Transverse colon (tissue), 4 donors: ENCODE measurements at regions not wholly inside any gene's neighbourhood (a gene's known extent, or its start where the extent isn't known, plus 50 kb on each side); places are given as distances from the start of the nearest gene placed in this dataset.

Experiments
- DNase-seq: peaks from one replicate; pipeline ENCODE4 v3.0.0-alpha.2; 2019
- H3K27ac ChIP-seq, 4 donors: fragments of 200-600 bp; sonication (generic); 2 replicates each; pipeline ENCODE4 v1.5.1; 2016 to 2018; ENCODE audit warnings: inconsistent platforms in 4 of 4
- H3K27me3 ChIP-seq: fragments of 200-600 bp; sonication (generic); 2 replicates; pipeline ENCODE4 v1.5.1; 2017; ENCODE audit warnings: inconsistent platforms
- H3K36me3 ChIP-seq, 4 donors: fragments of 200-600 bp; sonication (generic); 2 replicates each; pipeline ENCODE4 v1.5.1; 2017 to 2019; ENCODE audit warnings: inconsistent platforms in 4 of 4
- H3K4me1 ChIP-seq, 4 donors: fragments of 200-600 bp; sonication (generic); 2 replicates each; pipeline ENCODE4 v1.5.1; 2017 to 2020; ENCODE audit warnings: inconsistent platforms in 4 of 4
- H3K4me3 ChIP-seq, 4 donors: fragments of 200-600 bp; sonication (generic); 1 replicate in 1 of 4; 2 replicates in 3 of 4; pipeline versions ENCODE4 v1.5.1 to v1.6.1; 2017 to 2019; ENCODE audit warnings: inconsistent platforms in 4 of 4
- H3K9me3 ChIP-seq, 2 donors: fragments of 200-600 bp; sonication (generic); 2 replicates each; pipeline ENCODE4 v1.5.1; 2017 to 2019; ENCODE audit warnings: inconsistent platforms in 2 of 2
- EP300 ChIP-seq: sonication (generic); formaldehyde crosslinking; IDR thresholded peaks from one replicate; pipeline ENCODE4 v1.6.1; 2017; ENCODE audit warnings: antibody characterized with exemption, low read depth
- POLR2A ChIP-seq: fragments of 450-650 bp; IDR thresholded peaks from one replicate; pipeline ENCODE4 v1.6.1; 2016; ENCODE audit warnings: antibody characterized with exemption, mild to moderate bottlenecking, moderate library complexity
- POLR2AphosphoS5 ChIP-seq, 3 donors: sonication (generic); formaldehyde crosslinking; IDR thresholded peaks; one replicate each; pipeline ENCODE4 v1.6.1; 2016; ENCODE audit warnings: antibody characterized with exemption in 3 of 3
- WGBS, 2 donors: methylation state at CpG; one replicate each; pipeline ENCODE4 v1.1.5; 2018; ENCODE audit warnings: low coverage in 1 of 2; 5-methylcytosine and 5-hydroxymethylcytosine counted together
- in situ Hi-C, 4 donors: fragments of 200-750 bp; cut with MboI; loops; one replicate each; pipeline versions ENCODE4 v1.15.0 to v1.15.1; 2017; ENCODE audit warnings: low sequenced_read_pairs in 3 of 4, low pct_ligation_motif_present in 1 of 4, low pct_unique_long_range_greater_than_20kb in 1 of 4
- intact Hi-C: fragments of 100-400 bp; cut with DNase I; formaldehyde crosslinking; loops from one replicate; pipeline ENCODE4 v1.15.1; 2023; ENCODE audit warnings: low total_unique reads
- TF ChIP-seq, protein P1 (sequence below), 5 experiments: fragments of 200-600 bp in 3 of 5; fragments of 450-650 bp in 2 of 5; sonication (generic) in 3 of 5; IDR thresholded peaks; 1 replicate in 2 of 5; 2 replicates in 3 of 5; pipeline ENCODE4 v1.5.1; 2016 to 2017; ENCODE audit warnings: antibody characterized with exemption in 5 of 5, inconsistent platforms in 3 of 5, mild to moderate bottlenecking in 2 of 5, moderate library complexity in 1 of 5

DNA sequence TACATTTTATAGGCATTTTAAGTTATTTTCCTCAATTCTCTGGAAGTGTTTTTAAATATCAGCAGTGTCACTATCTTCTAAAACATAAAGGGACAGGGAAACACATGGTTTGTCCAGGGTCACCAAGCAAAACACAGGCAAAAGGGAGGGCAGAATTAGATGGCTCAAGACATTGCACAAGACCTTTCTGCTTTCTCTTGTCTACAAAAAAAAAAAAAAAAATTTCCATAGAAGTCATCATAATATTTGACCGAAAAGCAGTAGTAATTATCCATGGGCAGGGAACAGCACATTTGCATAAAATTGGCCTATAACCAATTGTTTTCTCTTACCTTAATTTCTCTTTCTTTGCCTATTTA is 703.1 kb upstream of the FZD8 start:
- TF ChIP-seq, protein P1, sequence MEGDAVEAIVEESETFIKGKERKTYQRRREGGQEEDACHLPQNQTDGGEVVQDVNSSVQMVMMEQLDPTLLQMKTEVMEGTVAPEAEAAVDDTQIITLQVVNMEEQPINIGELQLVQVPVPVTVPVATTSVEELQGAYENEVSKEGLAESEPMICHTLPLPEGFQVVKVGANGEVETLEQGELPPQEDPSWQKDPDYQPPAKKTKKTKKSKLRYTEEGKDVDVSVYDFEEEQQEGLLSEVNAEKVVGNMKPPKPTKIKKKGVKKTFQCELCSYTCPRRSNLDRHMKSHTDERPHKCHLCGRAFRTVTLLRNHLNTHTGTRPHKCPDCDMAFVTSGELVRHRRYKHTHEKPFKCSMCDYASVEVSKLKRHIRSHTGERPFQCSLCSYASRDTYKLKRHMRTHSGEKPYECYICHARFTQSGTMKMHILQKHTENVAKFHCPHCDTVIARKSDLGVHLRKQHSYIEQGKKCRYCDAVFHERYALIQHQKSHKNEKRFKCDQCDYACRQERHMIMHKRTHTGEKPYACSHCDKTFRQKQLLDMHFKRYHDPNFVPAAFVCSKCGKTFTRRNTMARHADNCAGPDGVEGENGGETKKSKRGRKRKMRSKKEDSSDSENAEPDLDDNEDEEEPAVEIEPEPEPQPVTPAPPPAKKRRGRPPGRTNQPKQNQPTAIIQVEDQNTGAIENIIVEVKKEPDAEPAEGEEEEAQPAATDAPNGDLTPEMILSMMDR (IDR thresholded peaks at IDR 0.05): no peak
- TF ChIP-seq POLR2AphosphoS5 (IDR thresholded peaks at IDR 0.05) (no peak), EP300 (no peak), POLR2A (no peak)
- intact Hi-C loops (no loop called here), in situ Hi-C loops (no loop called here)
- 79 to 86% methylated on average over 1 of the region's 1 CpG for WGBS, 2 donors
- H3K27me3 ChIP-seq: no peaks in the 10 kb centered on the region
- no peaks in the 10 kb centered on the region for H3K9me3 ChIP-seq
- H3K4me3 ChIP-seq: no peak overlapping the region
- no peak overlapping the region for H3K27ac ChIP-seq
- DNase-seq: no peak
- no peaks in the 10 kb centered on the region for H3K36me3 ChIP-seq
- no peaks in the 10 kb centered on the region for H3K4me1 ChIP-seq

DNA sequence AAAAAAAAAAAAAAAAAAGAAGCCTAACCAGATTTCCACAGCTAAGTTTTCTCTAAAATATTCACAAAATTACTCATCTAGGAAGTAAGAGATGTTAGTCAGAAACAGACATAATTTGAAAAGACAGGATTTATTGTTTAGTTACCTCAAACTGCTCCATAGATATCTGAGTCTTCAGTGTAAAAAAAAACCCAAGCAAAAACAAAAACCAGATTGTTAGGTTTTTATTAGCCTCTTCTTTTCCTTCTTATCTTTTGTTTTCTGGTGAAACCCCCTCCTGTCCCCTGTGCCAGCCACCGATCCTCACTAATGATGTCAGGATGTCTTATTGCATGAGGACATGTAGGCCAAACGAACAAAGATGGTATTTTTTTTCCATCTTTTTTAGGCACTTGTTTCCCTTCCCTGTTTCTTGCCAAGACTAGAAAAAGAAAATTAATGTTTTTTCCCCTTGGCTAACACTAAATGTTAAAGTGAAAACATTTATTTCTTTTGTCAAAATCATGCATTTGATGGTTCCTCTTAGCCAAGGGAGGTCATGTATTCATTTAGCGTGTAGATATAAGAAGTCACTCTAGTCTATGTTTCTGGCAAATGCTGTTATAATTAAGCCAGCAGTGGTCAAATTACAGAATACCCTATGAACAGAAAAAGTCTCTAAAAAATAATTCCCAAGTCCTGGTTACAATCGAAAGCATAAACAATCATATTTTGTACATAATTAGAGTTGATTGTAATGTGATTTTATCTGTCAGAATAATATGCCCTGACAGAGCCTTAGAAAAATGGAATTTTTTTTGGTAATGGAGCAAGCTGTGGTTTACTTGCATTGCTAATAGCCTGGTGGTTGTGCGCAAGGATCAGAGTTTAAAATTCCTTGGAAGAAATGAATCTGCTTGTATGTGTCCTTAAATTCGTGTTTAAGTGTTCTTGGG is 702.4 kb upstream of the FZD8 start:
- no peak for DNase-seq
- in situ Hi-C loops: no loop called here
- Histone ChIP-seq H3K4me3 (no peak overlapping the region), H3K36me3 (no peaks in the 10 kb centered on the region), H3K4me1 (no peaks in the 10 kb centered on the region), H3K9me3 (no peaks in the 10 kb centered on the region), H3K27ac (no peak overlapping the region), H3K27me3 (no peaks in the 10 kb centered on the region)
- TF ChIP-seq POLR2AphosphoS5 (IDR thresholded peaks at IDR 0.05) (no peak), POLR2A (no peak), EP300 (no peak)
- TF ChIP-seq, protein P1 (IDR thresholded peaks at IDR 0.05): no peak
- WGBS, 2 donors: 57 to 63% methylated on average over 6 of the region's 6 CpGs
- intact Hi-C loops: no loop called here

DNA sequence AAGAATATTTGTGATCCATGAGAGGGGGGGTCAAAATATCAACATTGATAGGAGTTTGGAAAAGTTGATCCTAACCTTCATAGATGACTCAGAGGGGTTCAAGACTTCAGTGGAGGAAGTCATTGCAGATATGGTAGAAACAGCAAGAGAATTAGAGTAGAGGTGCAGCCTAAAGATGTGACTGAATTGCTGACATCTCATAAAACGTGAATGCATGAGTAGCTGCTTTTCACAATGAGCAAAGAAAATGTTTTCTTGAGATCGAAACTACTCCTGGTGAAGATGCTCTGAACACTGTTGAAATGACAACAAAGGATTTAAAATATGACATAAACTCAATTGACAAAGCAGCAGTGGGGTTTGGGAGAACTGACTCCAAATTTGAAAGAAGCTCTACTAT is 700.7 kb upstream of the FZD8 start:
- Histone ChIP-seq H3K4me3 (no peak overlapping the region), H3K27ac (no peak overlapping the region), H3K9me3 (no peaks in the 10 kb centered on the region), H3K27me3 (no peaks in the 10 kb centered on the region), H3K36me3 (no peaks in the 10 kb centered on the region), H3K4me1 (no peaks in the 10 kb centered on the region)
- 42% methylated on average over 2 of the region's 2 CpGs; no CpG with 5 or more reads in 1 of the 2 donors for WGBS, 2 donors
- no peak for DNase-seq
- in situ Hi-C loops (no loop called here), intact Hi-C loops (no loop called here)
- TF ChIP-seq POLR2A: no peak
- TF ChIP-seq POLR2AphosphoS5 (IDR thresholded peaks at IDR 0.05): no peak
- no peak for TF ChIP-seq EP300
- TF ChIP-seq, protein P1 (IDR thresholded peaks at IDR 0.05): no peak

DNA sequence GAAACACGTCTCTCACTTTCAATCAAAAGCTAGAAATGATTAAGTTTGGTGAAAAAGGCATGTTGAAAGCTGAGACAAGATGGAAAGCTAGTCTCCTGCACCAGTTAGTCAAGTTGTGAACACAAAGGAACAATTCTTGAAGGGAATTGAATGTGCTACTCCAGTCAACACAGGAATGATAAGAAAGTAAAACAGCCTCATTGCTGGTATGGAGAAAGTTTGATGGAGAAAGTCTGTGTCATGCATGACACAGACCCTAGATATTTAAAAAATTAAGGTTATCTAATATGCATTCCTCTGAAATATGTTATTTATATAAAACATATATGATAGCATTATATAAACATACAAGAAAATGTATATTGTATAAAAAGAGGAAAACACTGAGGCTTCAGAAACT is 699.4 kb upstream of the FZD8 start:
- H3K9me3 ChIP-seq: no peaks in the 10 kb centered on the region
- DNase-seq: no peak
- no peaks in the 10 kb centered on the region for H3K36me3 ChIP-seq
- H3K27me3 ChIP-seq: no peaks in the 10 kb centered on the region
- in situ Hi-C loops (no loop called here), intact Hi-C loops (no loop called here)
- H3K4me1 ChIP-seq: no peaks in the 10 kb centered on the region
- H3K27ac ChIP-seq: no peak overlapping the region
- TF ChIP-seq POLR2AphosphoS5 (IDR thresholded peaks at IDR 0.05): no peak
- TF ChIP-seq, protein P1 (IDR thresholded peaks at IDR 0.05): no peak
- no peak for TF ChIP-seq POLR2A
- TF ChIP-seq EP300: no peak
- H3K4me3 ChIP-seq: no peak overlapping the region
- 77% methylated on average over 1 of the region's 1 CpG for WGBS, 2 donors
